ENCODE measurements at regions not wholly inside any gene's neighbourhood (a gene's known extent, or its start where the extent isn't known, plus 50 kb on each side); places are given as distances from the start of the nearest gene placed in this dataset.
"Not testable (repeated sequence)": the region's sequence is repeated elsewhere in the genome, so short reads cannot be mapped to it uniquely, and the experiment has no call there.

DNA sequence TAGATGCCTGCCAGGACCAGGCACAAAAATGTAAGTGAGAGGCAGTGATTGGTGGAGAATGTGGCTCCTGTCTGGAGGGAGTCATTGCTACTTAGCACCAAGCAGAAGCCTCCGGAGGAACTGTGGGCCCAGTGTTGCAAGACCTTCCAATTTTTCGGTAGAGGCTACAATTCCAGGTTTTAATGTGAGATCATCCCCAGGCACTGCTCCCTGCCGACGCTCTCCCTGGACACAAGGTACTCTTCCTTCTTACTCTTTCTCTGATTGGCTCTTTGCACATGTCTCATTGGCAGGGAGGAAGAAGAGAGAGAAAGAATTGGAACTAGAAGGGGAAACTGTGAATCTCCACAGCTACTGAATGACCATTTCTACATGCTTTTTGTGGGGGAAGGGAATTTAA lies 53.7 kb upstream of the EP300 start:
- no peak for TF ChIP-seq POLR2A (IDR thresholded peaks at IDR 0.05)
- no peak for TF ChIP-seq POLR2AphosphoS5 (IDR thresholded peaks at IDR 0.05)
- TF ChIP-seq, protein P1, sequence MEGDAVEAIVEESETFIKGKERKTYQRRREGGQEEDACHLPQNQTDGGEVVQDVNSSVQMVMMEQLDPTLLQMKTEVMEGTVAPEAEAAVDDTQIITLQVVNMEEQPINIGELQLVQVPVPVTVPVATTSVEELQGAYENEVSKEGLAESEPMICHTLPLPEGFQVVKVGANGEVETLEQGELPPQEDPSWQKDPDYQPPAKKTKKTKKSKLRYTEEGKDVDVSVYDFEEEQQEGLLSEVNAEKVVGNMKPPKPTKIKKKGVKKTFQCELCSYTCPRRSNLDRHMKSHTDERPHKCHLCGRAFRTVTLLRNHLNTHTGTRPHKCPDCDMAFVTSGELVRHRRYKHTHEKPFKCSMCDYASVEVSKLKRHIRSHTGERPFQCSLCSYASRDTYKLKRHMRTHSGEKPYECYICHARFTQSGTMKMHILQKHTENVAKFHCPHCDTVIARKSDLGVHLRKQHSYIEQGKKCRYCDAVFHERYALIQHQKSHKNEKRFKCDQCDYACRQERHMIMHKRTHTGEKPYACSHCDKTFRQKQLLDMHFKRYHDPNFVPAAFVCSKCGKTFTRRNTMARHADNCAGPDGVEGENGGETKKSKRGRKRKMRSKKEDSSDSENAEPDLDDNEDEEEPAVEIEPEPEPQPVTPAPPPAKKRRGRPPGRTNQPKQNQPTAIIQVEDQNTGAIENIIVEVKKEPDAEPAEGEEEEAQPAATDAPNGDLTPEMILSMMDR (IDR thresholded peaks at IDR 0.05) = no peak
- Histone ChIP-seq H3K27me3 (no peaks in the 10 kb centered on the region), H3K4me3 (no peak overlapping the region), H3K27ac (no peak overlapping the region), H3K4me1 (no peaks in the 10 kb centered on the region), H3K9me3 (no peaks in the 10 kb centered on the region), H3K36me3 (no peaks in the 10 kb centered on the region)
- no peak for DNase-seq (ENCODE audit: low spot score in 2 of 2)
- intact Hi-C loops (cut with DNase I; ENCODE audit: low total_unique reads) = no loop called here

DNA sequence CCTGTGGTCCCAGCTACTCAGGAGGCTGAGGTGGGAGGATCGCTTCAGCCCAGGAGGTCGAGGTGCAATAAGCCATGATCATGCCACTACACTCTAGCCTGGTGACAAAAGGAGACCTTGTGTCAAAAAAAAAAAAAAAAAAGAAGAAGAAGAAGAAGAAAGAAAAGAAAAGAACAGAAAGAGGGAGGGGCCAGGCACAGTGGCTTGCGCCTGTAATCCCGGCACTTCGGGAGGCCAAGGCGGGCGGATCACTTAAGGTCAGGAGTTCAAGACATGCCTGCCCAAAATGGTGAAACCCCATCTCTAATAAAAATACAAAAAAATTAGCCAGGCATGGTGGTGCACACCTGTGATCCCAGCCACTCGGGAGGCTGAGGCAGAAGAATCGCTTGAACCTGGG lies 52.8 kb upstream of the EP300 start:
- DNase-seq (ENCODE audit: low spot score in 2 of 2); H3K4me1 ChIP-seq; H3K27ac ChIP-seq; H3K27me3 ChIP-seq; H3K4me3 ChIP-seq; intact Hi-C loops (cut with DNase I; ENCODE audit: low total_unique reads); H3K36me3 ChIP-seq; H3K9me3 ChIP-seq: not testable (repeated sequence)

DNA sequence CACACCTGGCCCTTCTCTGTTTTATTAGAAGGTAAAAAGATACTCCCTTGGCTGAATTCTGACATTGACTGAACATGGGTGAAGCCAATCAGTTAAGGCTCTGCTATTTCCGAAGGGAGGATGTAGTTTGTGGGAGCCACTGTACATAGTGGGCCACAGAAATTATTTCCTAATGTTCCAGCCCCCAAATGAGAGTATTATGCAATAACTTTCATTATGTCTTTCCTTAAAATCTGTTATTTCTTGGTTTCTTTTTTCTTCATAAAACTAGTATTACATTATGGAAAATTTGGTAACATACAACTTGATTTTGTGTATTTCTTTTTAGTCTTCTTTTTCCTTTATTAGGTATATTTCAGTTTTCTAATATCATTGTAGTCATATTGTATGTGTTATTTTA lies 51.9 kb upstream of the EP300 start:
- Histone ChIP-seq H3K4me1 (no peaks in the 10 kb centered on the region), H3K36me3 (no peaks in the 10 kb centered on the region), H3K27me3 (no peaks in the 10 kb centered on the region), H3K27ac (no peak overlapping the region), H3K9me3 (no peaks in the 10 kb centered on the region), H3K4me3 (no peak overlapping the region)
- intact Hi-C loops (cut with DNase I; ENCODE audit: low total_unique reads) = no loop called here
- TF ChIP-seq POLR2AphosphoS5 (IDR thresholded peaks at IDR 0.05) (no peak), POLR2A (IDR thresholded peaks at IDR 0.05) (no peak)
- TF ChIP-seq, protein P1 (IDR thresholded peaks at IDR 0.05) = no peak
- DNase-seq (ENCODE audit: low spot score in 2 of 2) = no peak

DNA sequence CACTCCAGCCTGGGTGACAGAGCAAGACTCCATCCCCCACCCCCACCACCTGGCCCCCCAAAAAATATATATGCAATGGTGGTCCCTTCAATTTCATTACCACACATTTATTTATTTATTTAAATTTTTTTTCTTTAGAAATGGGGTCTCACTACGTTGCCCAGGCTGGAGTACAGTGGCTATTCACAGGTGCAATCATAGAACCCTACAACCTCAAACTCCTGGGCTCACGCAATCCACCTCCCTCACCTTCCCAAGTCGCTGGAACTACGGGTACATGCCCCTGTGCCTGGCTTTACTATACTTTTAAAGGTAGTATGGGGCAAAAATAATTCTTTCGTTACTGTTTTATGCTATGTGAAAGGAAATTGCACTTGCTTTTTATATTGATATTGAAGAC lies 50.9 kb upstream of the EP300 start:
- TF ChIP-seq POLR2AphosphoS5 (IDR thresholded peaks at IDR 0.05) = no peak
- no peak for TF ChIP-seq POLR2A (IDR thresholded peaks at IDR 0.05)
- TF ChIP-seq, protein P1 (IDR thresholded peaks at IDR 0.05) = no peak
- intact Hi-C loops (cut with DNase I; ENCODE audit: low total_unique reads) = no loop called here
- DNase-seq (ENCODE audit: low spot score in 2 of 2) = no peak
- no peaks in the 10 kb centered on the region for H3K4me1 ChIP-seq
- no peaks in the 10 kb centered on the region for H3K9me3 ChIP-seq
- no peak overlapping the region for H3K4me3 ChIP-seq
- no peaks in the 10 kb centered on the region for H3K36me3 ChIP-seq
- no peak overlapping the region for H3K27ac ChIP-seq
- no peaks in the 10 kb centered on the region for H3K27me3 ChIP-seq

Data from breast epithelium (tissue), 4 donors.